Amygdala (tissue), 56 donors: ENCODE measurements at regions not wholly inside any gene's neighbourhood (a gene's known extent, or its start where the extent isn't known, plus 50 kb on each side); places are given as distances from the start of the nearest gene placed in this dataset.
"Not testable (repeated sequence)": the region's sequence is repeated elsewhere in the genome, so short reads cannot be mapped to it uniquely, and the experiment has no call there.

Source experiments
- DNase-seq, 56 donors: peaks; one replicate each; lab custom pipeline; 2025; lab: John Stamatoyannopoulos, UW

DNA sequence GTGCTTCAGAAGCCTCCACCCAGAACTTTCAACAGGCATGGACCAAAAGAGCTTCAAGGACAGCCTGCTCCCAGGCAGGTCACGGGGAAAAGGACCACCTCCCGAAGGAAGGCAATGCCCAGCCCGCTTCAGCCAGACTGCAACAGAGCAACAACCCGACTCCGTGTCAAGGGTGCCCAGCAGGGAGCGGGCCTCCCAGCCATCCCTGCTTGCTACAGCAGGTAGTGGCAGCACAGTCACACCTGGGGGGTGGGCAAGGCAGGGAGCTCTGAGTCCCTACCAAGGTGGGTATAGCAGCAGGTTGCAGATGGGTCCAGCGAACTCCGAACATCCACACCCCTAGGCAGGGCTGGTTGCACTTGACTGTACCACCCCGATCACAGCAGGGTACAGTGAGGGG, 467.8 kb upstream of the PFKP start:
- no peak for DNase-seq

DNA sequence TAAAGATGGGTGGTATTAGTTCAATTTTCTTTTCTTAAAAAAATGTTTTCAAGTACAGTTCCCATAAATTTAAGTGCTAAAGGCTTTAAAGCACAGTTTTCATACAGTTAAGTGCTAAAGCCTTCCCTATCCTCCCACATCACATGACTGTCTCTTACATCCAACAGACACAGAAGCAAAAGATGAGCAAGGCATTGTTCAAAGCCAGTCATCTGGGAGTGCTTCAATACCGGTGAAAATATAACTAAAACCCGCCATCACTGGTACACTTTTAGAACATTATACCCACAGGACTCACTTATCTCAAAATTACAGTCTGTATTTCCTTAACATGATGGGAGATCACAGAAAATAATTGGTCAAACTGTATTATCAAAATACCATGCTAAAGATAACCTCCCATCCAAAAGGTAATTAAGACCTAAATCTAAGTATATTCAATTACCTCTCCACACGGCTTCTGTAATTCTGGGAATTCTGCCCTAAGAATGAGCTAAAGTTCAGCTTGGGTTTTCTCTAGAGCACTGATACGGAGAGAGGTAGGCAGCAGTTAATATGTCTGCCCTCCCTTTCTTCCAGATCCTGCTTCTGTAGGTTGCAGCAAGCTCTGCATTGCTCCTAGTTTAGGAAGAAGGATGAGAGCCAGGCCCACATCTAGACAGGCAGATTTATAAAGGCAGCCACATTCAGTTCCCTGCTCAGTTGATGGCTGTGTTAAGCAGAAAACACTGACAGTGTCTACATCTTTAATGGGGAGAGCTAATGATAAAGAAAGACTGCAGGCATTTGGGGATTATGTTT, 474.8 kb upstream of the PFKP start:
- DNase-seq = no peak

DNA sequence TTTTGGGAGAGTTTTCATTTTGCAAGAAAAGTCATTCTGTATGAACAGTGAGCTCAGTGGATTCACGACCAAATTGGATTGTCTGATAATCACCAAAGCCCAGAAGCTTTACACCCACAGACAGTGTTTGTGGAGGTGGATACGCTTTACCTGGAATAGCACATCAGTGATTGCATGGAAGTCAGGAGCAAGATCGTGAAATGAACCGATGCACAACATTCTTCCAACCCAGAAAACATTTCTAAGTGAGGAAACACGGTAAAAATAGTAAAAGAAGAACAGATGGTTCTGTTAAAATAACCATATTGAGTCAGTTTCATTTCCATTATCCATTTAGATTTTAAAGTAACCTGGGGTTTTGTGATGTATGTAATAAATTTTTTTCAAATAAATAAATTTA, 478.2 kb upstream of the PFKP start:
- DNase-seq = peak in 8 of 56 donors; percentile 2 to 42 (median 24)

DNA sequence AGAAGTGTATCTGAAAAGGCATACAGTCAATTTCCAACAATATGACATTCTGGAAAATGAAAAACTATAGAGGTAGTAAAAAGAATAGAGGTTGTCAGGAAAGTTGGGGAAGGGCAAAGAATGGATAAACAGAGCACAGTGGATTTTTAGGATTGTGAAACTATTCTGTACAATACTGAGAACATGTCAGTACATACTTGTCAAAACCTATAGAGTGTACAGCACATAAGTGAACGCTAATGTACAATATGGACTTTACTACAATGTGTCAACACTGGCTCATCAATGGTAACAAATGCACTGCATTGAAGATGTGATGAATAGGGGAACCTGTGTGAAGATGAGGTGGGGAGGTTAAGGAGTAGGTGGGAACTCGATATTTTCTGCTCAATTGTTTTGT, 483.0 kb upstream of the PFKP start:
- DNase-seq = no peak

DNA sequence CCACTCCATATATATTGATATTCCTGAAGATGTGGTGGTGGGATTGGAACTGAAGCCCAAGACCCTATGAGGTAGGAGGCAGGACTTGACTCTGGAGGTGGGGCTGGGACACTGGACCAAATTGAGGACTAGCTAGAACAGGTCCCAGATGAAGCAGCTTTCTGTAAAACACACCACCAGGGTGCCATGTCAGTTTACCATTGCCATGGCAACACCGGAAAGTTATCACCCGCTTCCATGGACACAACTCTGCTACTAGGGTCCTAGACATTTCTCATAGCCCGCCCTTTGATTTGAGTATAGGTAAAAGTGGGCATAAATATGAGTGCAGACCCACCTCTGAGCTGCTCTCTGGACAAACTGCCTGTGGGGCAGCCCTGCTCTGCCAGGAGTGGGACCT, 490.5 kb upstream of the PFKP start:
- DNase-seq = no peak

DNA sequence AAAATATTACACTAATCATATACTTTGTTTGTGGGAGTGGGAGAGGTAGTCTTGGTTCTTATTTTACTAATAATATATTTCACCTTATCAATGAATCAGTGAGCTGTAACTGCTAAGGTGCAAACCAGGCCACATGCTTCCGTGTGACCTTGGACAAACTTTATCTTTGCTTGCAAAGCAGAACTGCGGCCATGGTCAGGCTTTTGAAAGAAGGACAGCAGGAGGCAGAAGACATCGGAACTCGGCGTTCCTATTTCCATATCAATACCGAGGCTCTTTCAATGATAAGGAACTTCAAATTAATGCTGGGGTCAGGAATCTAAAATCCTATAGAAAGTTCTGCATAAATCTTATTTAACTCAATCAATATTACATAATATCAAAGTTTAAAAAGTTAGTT, 491.9 kb upstream of the PFKP start:
- DNase-seq = no peak

DNA sequence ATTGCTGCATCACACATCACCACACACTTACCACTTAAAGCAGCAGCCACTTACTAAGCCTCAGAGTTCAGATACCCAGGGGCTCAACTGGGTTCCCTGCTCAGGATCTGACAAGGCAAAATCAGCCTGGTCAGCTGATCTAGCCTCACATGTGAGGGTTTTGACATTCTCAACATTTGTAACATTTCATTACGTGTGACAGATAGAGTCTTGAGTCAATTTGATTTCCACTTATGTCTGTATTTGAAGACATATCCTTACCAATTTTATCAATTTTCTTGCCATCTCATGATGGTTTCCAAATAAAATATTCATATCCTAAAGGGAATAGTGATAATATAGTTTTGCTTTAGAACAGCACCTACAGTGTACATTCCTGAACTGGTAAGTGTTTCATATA, 494.7 kb upstream of the PFKP start:
- no peak for DNase-seq

DNA sequence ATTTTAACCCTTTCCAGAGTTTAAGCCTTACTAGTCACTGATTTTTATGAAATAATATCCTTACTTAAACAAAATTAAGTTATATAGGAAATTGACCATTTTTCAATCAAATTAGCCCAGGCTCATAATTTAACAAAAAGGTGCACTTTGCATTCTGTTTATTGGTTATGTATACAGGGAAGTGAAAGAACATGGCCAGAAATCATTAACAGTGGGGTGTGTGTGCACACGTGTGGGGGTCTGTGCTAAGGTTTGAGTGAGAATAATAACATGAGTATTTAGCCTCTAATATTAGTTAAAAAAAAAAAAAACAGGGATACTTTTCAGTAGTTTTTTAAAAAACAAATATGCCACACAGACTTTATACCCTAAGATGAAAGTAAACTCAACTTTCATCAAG, 510.5 kb upstream of the PFKP start:
- no peak for DNase-seq

DNA sequence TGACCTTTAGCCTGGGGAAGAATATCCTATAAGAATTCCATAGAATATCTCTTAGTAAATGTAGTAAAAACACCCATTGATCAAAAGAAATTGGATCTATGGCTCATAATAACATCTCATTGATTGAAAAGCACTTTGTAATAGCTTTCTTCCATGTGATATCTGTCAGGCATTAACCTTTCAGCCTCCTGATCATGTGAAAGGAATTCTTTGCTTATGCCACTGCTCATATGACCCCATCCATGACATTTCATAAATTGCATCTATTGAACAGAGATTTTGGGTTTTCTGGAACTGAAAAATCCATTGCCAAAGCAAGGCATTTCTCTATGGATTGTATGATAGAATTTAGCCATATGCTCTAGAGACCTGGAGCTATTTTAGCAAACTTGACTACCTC, 519.3 kb upstream of the PFKP start:
- DNase-seq = no peak

DNA sequence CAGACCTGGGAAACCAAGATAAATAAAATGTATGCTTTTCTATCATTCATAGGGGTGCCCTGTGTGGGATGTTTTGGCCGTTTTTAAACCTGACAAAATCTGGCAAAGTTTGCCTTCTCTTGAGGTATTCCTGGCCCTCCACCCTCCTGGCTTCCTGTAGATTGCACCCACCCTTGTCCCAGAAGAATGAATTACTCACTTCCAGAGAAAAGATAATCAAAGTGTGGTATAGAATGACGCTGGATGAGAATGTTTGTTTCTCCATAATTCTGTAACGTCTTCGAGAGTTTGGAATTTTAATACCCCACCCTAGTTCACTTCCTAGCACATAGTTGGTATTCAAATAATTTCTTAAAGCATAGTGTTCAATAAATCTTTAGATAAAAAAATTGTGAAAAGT, 519.7 kb upstream of the PFKP start:
- no peak for DNase-seq

DNA sequence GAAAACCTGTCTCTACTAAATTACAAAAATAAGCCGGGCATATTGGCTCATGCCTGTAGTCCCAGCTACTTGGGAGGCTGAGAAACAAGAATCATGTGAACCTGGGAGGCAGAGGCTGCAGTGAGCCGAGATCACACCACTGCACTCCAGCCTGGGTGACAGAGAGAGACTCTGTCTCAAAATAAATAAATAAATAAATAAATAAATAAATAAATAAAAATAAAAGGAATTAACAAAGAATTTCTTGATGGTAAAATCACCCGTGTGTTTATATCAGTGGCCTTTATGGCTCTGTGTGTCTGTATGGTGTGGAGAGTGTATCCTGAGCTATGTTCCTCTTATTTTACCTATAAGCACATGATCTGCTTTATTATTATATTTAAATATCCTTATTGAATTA, 520.5 kb upstream of the PFKP start:
- DNase-seq = not testable (repeated sequence)

DNA sequence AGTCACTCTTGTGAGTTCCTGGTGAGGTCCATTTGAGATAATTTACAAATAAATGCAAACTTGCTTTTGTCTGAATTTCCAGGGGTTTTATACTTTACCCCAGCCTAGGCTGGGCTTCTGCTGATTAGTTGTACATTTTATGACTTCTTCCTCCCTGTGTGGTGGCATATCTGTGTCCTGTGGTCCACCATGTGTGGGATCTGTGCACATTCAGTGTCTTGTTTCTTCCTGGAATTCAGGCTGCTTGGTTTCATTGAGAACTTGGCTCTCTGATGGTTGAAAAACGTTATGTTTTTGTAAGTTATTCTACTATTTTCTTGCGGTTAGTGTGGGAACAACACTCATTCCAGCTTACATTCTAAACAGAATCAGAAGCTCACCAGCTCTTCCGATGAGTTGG, 523.4 kb upstream of the PFKP start:
- no peak for DNase-seq

DNA sequence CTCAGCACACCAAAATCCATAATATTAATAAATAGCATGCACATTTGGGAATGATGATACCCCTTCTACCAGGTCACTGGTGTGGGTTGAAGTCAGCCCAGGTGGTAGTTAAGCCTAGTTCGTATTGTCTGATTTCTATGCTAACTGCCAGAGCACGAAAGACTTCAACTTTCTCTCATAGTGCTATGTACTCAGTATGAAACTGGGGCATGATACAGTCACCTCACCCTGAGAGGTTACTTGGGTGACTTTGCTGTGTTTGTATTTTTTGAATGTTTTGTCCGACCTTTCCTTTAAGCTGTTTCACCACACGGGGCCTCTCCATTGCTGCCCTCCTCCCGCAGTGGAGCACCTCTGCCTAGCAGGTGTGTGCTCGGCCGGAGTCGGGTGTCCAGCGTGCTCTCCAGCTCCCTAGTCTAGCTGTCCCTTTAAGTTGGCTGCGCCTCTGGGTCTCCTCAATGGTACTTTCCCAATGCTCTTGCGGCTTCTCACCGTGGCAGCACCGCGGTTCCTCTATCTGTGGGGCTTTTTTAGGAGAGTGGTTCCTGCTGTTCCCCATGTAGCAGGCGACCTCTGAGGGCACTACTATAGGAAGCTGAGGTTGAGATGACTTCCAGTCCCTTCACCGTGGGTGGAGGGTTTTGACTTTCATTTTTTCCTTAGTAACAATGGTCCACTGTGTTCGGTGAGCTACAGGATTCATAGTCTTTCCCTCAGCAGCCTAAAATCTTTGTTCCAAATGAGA, 524.0 kb upstream of the PFKP start:
- no peak for DNase-seq

DNA sequence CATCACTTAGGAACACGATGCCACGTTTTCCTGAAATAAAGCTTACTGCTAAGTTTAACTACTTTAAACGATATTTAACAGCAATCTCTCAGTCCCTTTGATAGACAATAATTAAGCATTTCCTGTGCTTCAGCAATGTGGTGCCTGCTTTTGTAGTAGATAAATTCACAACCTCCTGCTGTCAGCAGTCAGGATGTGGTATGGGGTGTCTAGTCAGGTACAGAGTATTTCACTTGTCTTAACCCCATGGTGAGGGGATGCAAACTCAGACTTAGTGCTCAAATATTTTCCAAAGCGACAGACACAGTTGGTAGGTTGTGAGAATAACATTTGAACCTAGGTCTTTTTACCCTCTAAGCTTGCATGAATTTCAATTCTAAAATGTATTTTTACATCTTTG, 526.2 kb upstream of the PFKP start:
- DNase-seq = no peak

DNA sequence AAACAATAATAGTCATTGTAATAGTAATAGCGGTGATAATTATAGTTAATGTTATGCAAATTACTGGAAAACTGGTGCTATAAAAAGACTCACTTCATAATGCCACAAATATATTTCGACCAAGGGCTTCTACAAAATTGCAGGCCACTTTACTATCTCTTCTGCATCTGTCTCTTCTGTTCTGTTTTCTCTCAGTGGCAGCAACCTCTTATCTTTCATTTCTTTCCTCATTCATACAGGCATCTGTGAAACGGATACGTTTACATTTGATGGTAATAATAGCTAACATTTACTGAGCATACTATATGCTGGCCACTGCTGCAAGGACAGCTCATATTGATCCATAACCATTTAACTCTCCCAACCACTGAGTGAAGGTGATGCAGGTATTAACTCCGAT, 537.4 kb upstream of the PFKP start:
- DNase-seq = no peak

DNA sequence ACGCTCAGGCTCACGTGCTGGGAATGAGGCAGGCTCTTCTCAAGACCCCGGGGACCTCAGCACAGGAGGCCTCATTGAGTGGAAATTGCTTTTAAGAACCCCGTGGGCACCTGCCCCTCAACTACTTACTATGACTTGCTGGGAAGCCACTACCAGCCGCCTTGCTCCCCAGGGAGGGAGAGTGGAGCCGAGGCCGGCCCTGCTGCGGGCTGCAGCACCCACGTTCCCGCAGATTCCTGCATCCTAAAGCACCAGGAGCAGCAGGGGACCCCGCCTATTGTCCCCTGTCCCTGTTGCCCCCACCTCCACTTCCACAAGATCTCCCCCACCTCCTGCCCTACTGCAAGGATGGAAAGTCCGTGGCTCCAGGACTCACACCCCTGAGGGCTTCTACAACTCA, 541.6 kb upstream of the PFKP start:
- DNase-seq = no peak

DNA sequence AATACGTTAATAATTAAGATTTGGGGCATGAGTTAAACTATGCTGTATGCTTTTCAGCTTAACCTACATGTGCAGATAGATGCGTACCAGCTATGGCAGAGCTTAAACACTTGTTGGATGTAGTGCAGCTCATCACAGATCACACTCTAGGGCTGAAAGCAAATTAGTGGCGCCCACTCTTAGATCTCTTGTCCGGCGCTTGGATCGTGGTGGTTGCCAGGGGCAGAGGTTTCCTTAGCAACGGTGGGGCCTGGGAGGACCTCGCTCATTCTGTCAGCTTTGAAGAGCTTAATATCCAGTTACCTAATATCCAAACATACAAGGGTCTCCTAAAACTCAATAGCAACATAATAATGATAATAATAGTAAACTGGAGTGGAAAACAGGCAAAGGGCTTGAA, 548.2 kb upstream of the PFKP start:
- no peak for DNase-seq

DNA sequence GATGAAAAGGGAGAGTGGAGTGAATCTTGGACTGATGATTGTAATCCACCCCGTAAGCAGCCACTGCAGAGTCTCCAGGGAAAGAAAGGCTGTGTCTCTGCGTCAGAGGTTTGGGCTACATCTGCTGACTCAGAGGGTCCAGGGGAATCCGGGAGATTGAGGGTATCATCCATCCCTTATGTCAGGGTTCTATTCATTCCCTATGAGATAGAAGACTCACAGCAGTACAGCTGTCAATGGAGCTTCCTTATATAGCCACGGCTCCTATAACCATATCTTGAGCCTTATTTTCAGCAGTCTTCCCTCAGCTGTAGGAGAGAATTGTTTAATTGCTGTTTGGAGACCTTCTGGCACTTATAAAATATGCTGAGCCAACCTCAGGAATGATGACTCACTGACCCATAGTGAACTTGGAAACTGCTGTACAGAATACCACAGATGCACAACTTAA, 558.2 kb upstream of the PFKP start:
- no peak for DNase-seq

DNA sequence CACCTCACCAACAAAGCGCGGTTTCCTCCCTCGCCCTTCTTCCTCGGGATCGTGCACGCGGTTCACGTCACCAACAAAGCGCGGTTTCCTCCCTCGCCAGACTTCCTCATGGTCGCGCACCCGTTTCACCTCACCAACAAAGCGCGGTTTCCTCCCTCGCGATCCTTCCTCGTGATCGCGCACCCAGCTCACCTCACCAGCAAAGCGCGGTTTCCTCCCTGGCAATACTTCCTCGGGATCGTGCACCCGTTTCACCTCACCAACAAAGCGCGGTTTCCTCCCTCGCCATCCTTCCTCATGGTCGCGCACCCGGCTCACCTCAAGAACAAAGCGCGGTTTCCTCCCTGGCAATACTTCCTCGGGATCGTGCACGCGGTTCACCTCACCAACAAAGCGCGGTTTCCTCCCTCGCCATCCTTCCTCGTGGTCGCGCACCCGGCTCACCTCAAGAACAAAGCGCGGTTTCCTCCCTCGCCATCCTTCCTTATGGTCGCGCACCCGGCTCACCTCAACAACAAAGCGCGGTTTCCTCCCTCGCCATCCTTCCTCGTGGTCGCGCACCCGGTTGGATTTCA, 565.9 kb upstream of the PFKP start:
- not testable (repeated sequence) for DNase-seq

DNA sequence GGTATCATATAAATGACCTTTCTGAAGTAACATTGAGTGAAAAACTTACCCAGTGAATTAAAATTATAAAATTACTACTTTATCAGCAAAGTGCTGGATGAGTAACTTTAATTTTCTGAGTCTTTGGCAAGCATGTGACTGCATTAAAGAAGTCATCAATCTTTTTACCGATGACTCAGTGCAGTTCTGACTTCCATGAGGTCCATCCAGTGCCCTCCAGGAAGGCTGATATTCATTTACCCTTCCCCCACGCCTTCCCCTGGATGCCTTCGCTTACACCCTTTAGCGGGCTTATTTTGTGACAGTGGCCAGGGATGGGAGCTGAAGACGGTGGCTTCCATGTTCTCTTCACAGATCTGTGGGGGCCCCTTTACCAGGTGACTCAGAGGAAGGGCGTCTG, 572.9 kb upstream of the PFKP start:
- no peak for DNase-seq

DNA sequence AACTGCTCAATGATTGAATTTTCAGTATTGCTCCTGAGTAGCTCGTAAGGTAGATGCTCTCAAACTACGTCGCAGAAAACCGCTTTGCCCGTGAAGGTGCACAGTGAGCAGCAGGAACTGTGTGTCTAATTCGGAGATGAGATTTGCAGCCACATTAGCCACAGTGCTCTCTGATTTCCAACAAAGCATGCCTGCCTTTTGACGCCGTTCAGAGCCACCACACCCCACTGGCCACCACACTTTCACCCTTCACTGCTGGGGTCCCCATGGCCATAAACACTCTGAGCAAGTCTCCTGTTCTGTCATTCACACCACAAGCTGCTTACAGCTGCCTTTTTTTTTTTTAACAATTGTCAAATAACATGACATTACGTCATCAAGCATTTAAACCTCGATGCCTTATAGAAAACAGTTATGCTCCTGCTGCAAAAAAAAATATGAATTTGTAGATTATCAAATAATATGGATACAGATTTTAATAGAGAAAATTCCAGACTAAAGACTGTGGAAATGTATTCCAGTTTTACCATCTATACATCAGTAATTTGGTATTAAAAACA, 578.8 kb upstream of the PFKP start:
- DNase-seq = no peak

DNA sequence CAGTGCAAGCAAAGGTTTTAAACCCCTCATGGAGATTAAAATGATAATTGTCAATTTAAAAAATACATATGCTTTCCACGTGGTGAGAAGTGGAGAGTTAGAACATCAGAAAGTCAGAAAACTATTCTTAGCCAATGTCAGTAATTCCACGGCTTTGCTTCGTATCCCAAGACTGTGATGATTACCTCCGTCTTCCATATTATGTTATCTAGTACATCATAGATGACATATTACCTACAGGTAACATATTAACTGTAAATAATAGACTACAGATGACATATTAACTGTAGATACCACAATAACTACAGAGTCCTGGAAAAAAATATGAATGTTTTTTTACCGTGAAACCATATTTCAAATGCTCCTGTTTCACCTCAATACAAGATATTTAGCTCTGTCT, 579.4 kb upstream of the PFKP start:
- DNase-seq = no peak
